ENCODE measurements at regions not wholly inside any gene's neighbourhood (a gene's known extent, or its start where the extent isn't known, plus 50 kb on each side); places are given as distances from the start of the nearest gene placed in this dataset.

DNA sequence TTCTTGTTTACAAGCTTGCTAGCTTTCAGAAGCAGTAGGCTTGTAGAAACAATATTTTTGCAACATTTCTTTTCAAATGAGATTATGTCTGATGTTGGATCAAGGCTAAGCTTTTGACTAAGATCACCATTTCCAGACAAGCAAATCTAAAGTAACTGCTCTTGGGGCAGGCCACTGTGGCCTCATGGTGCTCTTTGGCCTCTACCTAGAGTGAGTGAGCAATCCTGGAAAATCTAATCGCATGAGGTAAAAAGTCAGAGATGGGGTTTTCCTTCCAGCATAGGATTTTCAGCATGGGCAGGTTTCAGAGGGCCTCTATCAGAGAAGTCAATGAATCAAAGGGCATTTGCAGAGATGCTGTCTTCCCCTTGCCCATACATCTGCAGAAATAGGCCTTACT, 331.9 kb downstream of the OMA1 start:
- DNase-seq, result no peak
- Mint-ChIP-seq H3K4me1 (no peaks in the 10 kb centered on the region), H3K27me3 (ENCODE audit: low read depth, poor library complexity) (peaks cover 11% of the 10 kb centered on the region), H3K4me3 (no peak overlapping the region), H3K27ac (no peak overlapping the region), H3K9me3 (no peaks in the 10 kb centered on the region), H3K36me3 (ENCODE audit: low read depth) (no peaks in the 10 kb centered on the region)
- TF ChIP-seq, protein P1, sequence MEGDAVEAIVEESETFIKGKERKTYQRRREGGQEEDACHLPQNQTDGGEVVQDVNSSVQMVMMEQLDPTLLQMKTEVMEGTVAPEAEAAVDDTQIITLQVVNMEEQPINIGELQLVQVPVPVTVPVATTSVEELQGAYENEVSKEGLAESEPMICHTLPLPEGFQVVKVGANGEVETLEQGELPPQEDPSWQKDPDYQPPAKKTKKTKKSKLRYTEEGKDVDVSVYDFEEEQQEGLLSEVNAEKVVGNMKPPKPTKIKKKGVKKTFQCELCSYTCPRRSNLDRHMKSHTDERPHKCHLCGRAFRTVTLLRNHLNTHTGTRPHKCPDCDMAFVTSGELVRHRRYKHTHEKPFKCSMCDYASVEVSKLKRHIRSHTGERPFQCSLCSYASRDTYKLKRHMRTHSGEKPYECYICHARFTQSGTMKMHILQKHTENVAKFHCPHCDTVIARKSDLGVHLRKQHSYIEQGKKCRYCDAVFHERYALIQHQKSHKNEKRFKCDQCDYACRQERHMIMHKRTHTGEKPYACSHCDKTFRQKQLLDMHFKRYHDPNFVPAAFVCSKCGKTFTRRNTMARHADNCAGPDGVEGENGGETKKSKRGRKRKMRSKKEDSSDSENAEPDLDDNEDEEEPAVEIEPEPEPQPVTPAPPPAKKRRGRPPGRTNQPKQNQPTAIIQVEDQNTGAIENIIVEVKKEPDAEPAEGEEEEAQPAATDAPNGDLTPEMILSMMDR (IDR thresholded peaks at IDR 0.05), result no peak

DNA sequence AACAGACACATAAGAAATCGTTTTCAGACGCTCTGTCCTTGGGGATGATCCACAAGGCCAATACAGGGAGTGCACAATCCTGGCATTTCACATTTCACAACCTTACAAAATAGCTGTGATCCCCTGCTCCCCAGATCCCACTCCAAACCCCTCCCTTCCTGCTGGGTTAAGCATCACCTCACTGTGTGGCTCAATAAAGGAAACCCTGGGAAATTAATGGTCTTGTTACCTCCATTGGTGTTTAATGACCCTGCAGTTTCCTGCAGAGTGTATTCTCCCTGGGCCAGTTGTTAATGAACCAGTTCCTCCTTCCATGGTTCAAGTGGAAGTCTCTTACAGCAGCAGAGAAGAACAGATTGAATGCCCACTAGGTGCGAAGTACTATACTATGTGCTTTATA, 334.7 kb downstream of the OMA1 start:
- no peaks in the 10 kb centered on the region for H3K36me3 Mint-ChIP-seq (ENCODE audit: low read depth)

DNA sequence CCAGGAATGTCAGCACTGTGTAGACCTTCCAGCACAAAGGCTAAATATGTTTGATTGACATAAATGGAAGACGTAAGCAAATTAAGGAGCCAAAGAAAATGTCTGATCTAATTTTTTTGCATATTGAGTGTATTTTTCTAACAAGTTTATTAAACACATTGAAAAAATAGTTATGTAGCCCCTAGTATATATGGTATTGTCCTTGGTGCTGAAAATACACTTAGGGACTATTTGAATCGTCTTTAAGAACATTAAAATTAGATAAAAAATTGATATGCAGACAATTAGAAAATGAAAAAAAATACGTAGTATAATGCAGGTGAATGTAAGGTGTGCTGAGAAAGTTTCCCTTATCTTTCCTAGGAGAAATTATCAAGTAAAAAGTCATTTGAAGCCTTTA, 337.0 kb downstream of the OMA1 start:
- H3K27ac Mint-ChIP-seq, result no peak overlapping the region
- H3K4me1 Mint-ChIP-seq, result no peaks in the 10 kb centered on the region
- TF ChIP-seq, protein P1 (IDR thresholded peaks at IDR 0.05), result no peak
- H3K9me3 Mint-ChIP-seq, result no peaks in the 10 kb centered on the region
- peaks cover 6% of the 10 kb centered on the region for H3K27me3 Mint-ChIP-seq (ENCODE audit: low read depth, poor library complexity)
- H3K36me3 Mint-ChIP-seq (ENCODE audit: low read depth), result no peaks in the 10 kb centered on the region
- H3K4me3 Mint-ChIP-seq, result no peak overlapping the region
- DNase-seq, result no peak

More for the DNA sequence above, 334.7 kb downstream of the OMA1 start:
- H3K27ac Mint-ChIP-seq, result no peak overlapping the region
- H3K27me3 Mint-ChIP-seq (ENCODE audit: low read depth, poor library complexity), result peaks cover 8% of the 10 kb centered on the region
- TF ChIP-seq, protein P1 (IDR thresholded peaks at IDR 0.05), result no peak
- no peak for DNase-seq
- H3K4me1 Mint-ChIP-seq, result no peaks in the 10 kb centered on the region
- H3K9me3 Mint-ChIP-seq, result no peaks in the 10 kb centered on the region
- no peak overlapping the region for H3K4me3 Mint-ChIP-seq

DNA sequence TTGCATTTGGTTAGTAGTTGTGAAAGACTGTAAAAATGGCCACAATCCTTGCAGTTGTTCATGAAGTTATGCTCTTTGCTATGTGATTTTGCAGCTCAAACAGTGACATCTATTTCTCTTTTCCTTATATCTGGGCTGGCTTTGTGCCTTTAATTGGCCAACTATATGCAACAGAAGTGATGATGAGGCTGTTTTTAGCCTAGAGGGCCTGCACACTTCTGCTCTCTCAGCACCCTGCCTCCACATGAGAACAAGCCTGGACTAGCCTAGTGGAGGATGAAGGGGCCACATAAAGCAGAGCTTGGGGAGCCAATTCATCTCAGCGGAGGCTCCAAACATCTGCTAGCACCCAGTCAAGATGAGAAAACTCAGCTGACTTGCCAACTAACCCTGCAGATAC, 339.8 kb downstream of the OMA1 start:
- H3K9me3 Mint-ChIP-seq, result no peaks in the 10 kb centered on the region
- no peaks in the 10 kb centered on the region for H3K36me3 Mint-ChIP-seq (ENCODE audit: low read depth)
- DNase-seq, result no peak
- TF ChIP-seq, protein P1 (IDR thresholded peaks at IDR 0.05), result no peak
- no peak overlapping the region for H3K27ac Mint-ChIP-seq
- H3K4me1 Mint-ChIP-seq, result peaks cover under 1% of the 10 kb centered on the region
- peaks cover 8% of the 10 kb centered on the region for H3K27me3 Mint-ChIP-seq (ENCODE audit: low read depth, poor library complexity)
- H3K4me3 Mint-ChIP-seq, result no peak overlapping the region

DNA sequence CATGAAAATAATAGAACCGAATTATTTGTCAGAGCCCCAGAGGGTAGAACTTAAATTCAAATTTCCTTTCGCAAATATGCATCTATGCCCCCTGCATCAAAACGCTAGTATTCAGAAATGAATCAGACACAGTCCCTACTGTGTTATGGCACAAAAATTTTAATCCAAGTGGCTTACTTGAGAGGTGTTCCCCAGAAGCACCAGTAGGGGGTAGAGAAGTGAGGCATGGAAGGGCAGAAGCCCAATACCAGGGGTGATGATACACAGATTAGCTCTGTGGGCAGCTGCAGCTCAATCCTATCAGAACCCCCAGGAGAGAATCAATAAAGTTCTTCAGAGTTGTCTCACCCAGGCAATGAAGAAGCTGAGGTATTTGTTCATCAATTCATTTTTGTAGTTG, 342.2 kb downstream of the OMA1 start:
- DNase-seq, result no peak
- H3K27me3 Mint-ChIP-seq (ENCODE audit: low read depth, poor library complexity), result peaks cover 12% of the 10 kb centered on the region
- no peaks in the 10 kb centered on the region for H3K36me3 Mint-ChIP-seq (ENCODE audit: low read depth)
- peaks cover 5% of the 10 kb centered on the region for H3K4me1 Mint-ChIP-seq
- no peak overlapping the region for H3K27ac Mint-ChIP-seq
- H3K4me3 Mint-ChIP-seq, result no peak overlapping the region
- H3K9me3 Mint-ChIP-seq, result no peaks in the 10 kb centered on the region
- TF ChIP-seq, protein P1 (IDR thresholded peaks at IDR 0.05), result peak; percentile 19

DNA sequence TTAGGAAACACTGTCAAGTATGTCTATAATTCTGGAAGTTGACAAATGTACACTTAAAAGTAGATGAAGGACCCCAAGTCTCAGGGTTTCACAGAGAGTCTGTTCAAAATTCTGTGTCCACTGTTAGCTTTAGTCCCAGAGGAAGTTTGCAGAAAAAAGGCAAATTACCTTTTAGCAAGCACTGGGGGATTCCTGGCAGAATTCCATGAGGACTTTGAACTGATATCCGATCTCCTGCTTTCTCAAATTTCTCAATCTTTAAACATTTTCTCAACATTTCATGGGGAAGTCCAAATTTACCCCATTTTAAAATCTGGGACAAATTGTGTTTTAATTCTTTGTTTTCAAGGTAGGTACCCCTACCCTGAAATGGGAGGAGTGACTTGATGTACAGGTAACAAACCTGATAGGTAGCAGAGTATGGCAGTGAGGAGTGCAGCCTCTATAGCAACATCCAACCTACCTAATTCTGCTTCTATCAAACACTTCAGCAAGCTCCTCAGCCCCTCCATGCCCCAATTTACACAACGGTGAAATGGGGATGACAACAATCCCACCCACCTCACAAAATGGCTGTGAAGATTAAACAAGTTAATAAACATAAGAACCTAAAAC, 344.9 kb downstream of the OMA1 start:
- H3K27ac Mint-ChIP-seq, result no peak overlapping the region
- TF ChIP-seq, protein P1 (IDR thresholded peaks at IDR 0.05), result no peak
- no peaks in the 10 kb centered on the region for H3K36me3 Mint-ChIP-seq (ENCODE audit: low read depth)
- H3K27me3 Mint-ChIP-seq (ENCODE audit: low read depth, poor library complexity), result peaks cover 13% of the 10 kb centered on the region
- H3K4me1 Mint-ChIP-seq, result peaks cover 5% of the 10 kb centered on the region
- H3K9me3 Mint-ChIP-seq, result no peaks in the 10 kb centered on the region
- H3K4me3 Mint-ChIP-seq, result no peak overlapping the region
- DNase-seq, result no peak

Measured in nephron progenitor cell (in vitro differentiated cells).